ENCODE measurements at regions not wholly inside any gene's neighbourhood (a gene's known extent, or its start where the extent isn't known, plus 50 kb on each side); places are given as distances from the start of the nearest gene placed in this dataset.

DNA sequence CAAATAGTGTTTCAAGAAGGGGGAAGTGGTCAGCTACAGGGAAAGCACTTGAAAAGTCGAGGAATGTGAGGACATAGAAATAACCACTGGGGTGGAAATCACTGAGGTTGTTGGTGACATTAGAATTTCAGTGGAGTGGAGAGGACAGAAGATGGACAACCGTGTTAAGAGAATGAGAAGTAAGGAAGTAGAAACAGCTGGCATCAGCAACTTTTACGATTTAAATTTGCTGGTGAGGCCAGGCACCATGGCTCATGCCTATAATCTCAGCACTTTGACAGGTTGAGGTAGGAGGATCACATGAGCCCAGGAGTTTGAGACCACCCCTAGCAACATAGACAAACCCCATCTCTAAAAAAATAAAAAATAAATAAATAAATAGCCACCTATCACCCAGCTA, 83.2 kb upstream of the PSMD7 start:
- TF ChIP-seq, protein P1, sequence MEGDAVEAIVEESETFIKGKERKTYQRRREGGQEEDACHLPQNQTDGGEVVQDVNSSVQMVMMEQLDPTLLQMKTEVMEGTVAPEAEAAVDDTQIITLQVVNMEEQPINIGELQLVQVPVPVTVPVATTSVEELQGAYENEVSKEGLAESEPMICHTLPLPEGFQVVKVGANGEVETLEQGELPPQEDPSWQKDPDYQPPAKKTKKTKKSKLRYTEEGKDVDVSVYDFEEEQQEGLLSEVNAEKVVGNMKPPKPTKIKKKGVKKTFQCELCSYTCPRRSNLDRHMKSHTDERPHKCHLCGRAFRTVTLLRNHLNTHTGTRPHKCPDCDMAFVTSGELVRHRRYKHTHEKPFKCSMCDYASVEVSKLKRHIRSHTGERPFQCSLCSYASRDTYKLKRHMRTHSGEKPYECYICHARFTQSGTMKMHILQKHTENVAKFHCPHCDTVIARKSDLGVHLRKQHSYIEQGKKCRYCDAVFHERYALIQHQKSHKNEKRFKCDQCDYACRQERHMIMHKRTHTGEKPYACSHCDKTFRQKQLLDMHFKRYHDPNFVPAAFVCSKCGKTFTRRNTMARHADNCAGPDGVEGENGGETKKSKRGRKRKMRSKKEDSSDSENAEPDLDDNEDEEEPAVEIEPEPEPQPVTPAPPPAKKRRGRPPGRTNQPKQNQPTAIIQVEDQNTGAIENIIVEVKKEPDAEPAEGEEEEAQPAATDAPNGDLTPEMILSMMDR (IDR thresholded peaks at IDR 0.05) = no peak
- no peak for TF ChIP-seq POLR2A (IDR thresholded peaks at IDR 0.05)

All from vagina (tissue), 2 donors.